ENCODE measurements at regions not wholly inside any gene's neighbourhood (a gene's known extent, or its start where the extent isn't known, plus 50 kb on each side); places are given as distances from the start of the nearest gene placed in this dataset.

- no peak for TF ChIP-seq CTCF (IDR thresholded peaks at IDR 0.05 in 4 of 5, conservative IDR thresholded peaks at IDR 0.05 in 1 of 5)
- TF ChIP-seq POLR2A (IDR thresholded peaks at IDR 0.05), result no peak
Measured at GRCh38 chr10:4685904-4686643, 139.9 kb upstream of the AKR1E2 start.
